ENCODE measurements at regions not wholly inside any gene's neighbourhood (a gene's known extent, or its start where the extent isn't known, plus 50 kb on each side); places are given as distances from the start of the nearest gene placed in this dataset.

DNA sequence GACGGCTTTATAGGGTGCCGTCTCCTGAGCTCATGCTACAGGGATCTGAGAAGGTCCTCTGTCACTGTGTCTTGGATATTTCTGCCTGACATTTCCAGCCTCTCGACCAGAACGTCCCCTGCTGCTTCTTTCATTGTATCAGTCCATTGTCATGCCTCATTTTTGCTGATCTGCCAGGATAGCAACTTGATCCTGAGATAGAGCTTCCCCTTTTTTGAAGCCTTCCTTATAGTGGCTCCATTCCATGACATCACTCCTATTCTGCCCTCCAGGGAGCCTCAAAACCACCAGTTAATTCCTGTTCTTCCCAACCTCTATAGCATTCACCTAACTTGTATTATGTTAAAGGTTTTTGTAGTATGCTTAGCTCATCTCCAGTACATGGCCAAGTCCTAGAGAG, 431.8 kb upstream of the NOX3 start:
- no peak for DNase-seq
- peaks cover 0 to 4% (median 0%) of the 10 kb centered on the region in 5 donors for H3K27me3 Mint-ChIP-seq
- peaks cover 0 to 24% (median 11%) of the 10 kb centered on the region in 7 donors for H3K4me1 Mint-ChIP-seq
- Histone ChIP-seq H3K4me3 (ENCODE audit: low read length) (no peak overlapping the region), H3K9me3 (ENCODE audit: control insufficient read depth in 2 of 3, low read length in 3 of 3) (no peaks in the 10 kb centered on the region), H3K4me1 (ENCODE audit: control insufficient read depth in 2 of 2, insufficient read depth in 2 of 2, low read length in 2 of 2) (peaks cover 0 to 10% of the 10 kb centered on the region in 2 donors), H3K36me3 (ENCODE audit: control insufficient read depth in 2 of 3, insufficient read depth in 3 of 3, low read length in 3 of 3) (no peaks in the 10 kb centered on the region), H3K27me3 (ENCODE audit: control insufficient read depth in 2 of 2, insufficient read depth in 2 of 2, low read length in 2 of 2) (no peaks in the 10 kb centered on the region), H3K27ac (ENCODE audit: low read depth, low read length) (no peak overlapping the region)
- peak overlapping the region in 2 of 9 donors; percentile 32 to 46 for H3K27ac Mint-ChIP-seq
- peaks cover 0 to 11% (median 0%) of the 10 kb centered on the region in 11 donors for H3K9me3 Mint-ChIP-seq
- CTCF ChIA-PET = no interaction called here
- H3K36me3 Mint-ChIP-seq = peaks cover 0 to 8% (median 0%) of the 10 kb centered on the region in 5 donors
- no peak for ATAC-seq
- POLR2A ChIA-PET = no interaction called here
- intact Hi-C loops (cut with micrococcal nuclease) = no loop called here
- no peak overlapping the region for H3K4me3 Mint-ChIP-seq

DNA sequence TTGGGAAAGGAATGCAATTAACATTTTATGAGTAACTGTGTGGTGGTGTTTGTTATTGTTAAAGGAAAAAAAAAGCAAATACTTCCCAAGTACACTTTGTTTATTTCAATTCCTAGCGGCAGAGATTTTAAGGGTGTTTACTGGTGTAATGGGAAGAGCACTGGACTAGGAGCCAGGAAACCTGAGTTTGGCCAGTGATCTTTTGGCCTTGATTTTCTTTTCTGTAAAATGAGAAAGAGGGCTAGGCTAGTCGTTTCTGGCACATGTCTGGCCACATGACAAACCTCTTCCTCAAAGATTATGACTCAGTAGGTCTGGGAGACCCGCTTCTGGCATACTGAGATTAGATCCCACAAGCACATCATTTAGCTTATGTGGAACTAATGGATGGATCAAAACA, 428.1 kb upstream of the NOX3 start:
- intact Hi-C loops (cut with micrococcal nuclease) = no loop called here
- ChIA-PET POLR2A (interaction anchor here (0.6 kb wide), 1 partner anchor 992 kb away, joined by 3 read pairs; no protein-coding TSS in a partner anchor), CTCF (no interaction called here)
- Mint-ChIP-seq H3K27me3 (peaks cover 0 to 4% (median 0%) of the 10 kb centered on the region in 5 donors), H3K27ac (peak overlapping the region in 3 of 9 donors; percentile 51 to 97 (median 83)), H3K9me3 (peaks cover 0 to 3% (median 0%) of the 10 kb centered on the region in 11 donors), H3K4me3 (no peak overlapping the region), H3K4me1 (peaks cover 5 to 39% (median 28%) of the 10 kb centered on the region in 7 donors), H3K36me3 (peaks cover 0 to 4% (median 0%) of the 10 kb centered on the region in 5 donors)
- ATAC-seq (no peak), DNase-seq (no peak)
- Histone ChIP-seq H3K27me3 (ENCODE audit: control insufficient read depth in 2 of 2, insufficient read depth in 2 of 2, low read length in 2 of 2) (no peaks in the 10 kb centered on the region), H3K4me3 (ENCODE audit: low read length) (no peak overlapping the region), H3K27ac (ENCODE audit: low read depth, low read length) (no peak overlapping the region), H3K9me3 (ENCODE audit: control insufficient read depth in 2 of 3, low read length in 3 of 3) (no peaks in the 10 kb centered on the region), H3K36me3 (ENCODE audit: control insufficient read depth in 2 of 3, insufficient read depth in 3 of 3, low read length in 3 of 3) (no peaks in the 10 kb centered on the region), H3K4me1 (ENCODE audit: control insufficient read depth in 2 of 2, insufficient read depth in 2 of 2, low read length in 2 of 2) (peaks cover 0 to 18% of the 10 kb centered on the region in 2 donors)

DNA sequence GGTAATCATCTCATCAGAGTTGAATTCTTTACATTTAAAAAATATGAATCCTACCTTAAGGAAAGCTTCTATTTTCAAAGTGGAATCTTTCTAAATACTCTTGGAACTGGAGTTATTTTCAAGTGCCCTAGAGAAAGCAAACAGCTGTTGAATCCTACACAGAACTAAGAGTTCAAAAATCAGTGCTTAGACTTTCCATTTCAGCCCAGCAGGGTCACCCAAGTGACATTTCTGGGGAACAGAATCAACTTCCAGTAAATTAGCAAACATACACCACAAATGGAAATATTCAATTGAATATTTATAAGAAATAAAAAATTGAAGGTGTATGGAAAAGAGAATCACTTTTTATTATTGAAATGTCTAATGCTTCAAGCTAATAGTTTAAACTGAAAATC, 427.7 kb upstream of the NOX3 start:
- Mint-ChIP-seq H3K27ac (peak overlapping the region in 6 of 9 donors; percentile 77 to 97 (median 84)), H3K4me3 (no peak overlapping the region), H3K9me3 (peaks cover 0 to 3% (median 0%) of the 10 kb centered on the region in 11 donors), H3K36me3 (peaks cover 0 to 4% (median 0%) of the 10 kb centered on the region in 5 donors), H3K4me1 (peaks cover 5 to 39% (median 28%) of the 10 kb centered on the region in 7 donors), H3K27me3 (peaks cover 0 to 4% (median 0%) of the 10 kb centered on the region in 5 donors)
- no peak for DNase-seq
- intact Hi-C loops (cut with micrococcal nuclease) = no loop called here
- H3K27me3 ChIP-seq (ENCODE audit: control insufficient read depth in 2 of 2, insufficient read depth in 2 of 2, low read length in 2 of 2) = no peaks in the 10 kb centered on the region
- no peak overlapping the region for H3K4me3 ChIP-seq (ENCODE audit: low read length)
- ChIA-PET CTCF (no interaction called here), POLR2A (interaction anchor here (0.6 kb wide), 1 partner anchor 992 kb away, joined by 3 read pairs; no protein-coding TSS in a partner anchor)
- H3K4me1 ChIP-seq (ENCODE audit: control insufficient read depth in 2 of 2, insufficient read depth in 2 of 2, low read length in 2 of 2) = peaks cover 0 to 18% of the 10 kb centered on the region in 2 donors
- H3K36me3 ChIP-seq (ENCODE audit: control insufficient read depth in 2 of 3, insufficient read depth in 3 of 3, low read length in 3 of 3) = no peaks in the 10 kb centered on the region
- ATAC-seq = no peak
- H3K9me3 ChIP-seq (ENCODE audit: control insufficient read depth in 2 of 3, low read length in 3 of 3) = no peaks in the 10 kb centered on the region
- peak overlapping the region; percentile 47 for H3K27ac ChIP-seq (ENCODE audit: low read depth, low read length)

DNA sequence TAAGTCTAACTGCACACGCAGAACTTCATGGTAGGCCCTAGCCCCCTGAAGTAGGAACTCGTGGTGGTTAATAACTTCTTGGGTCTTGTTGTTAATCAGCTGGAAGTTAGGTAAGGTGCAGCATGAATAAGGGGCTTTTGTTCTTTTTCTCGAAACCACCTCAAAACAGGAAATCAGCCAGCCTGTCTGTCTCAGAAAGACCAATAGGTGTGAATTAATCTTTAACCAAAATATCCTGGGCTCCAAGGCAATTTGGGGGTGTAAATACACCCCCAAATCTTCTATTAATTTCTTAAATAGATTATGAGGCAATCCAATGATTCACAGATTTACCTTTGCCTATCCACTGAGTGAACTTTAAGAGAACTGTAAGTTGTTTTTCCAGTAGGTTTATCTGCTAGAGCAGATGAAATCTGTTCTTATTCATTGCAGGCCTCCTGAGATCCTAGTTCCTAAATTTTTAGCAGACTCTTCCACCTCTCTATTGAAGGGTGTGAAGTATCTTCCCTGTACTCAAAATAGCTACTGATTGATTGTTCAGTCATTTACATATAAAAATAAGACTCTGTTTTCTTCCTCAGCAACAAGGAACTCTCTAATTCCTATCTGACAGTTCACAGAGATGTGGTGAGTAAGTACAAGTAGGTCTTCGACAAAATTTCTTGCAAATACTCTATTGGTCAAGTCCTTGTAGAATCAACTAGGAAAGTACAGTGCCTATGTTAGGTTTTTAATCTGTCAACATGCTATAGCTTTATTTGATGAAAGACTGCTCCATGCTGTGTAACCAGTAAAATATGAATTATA, 427.1 kb upstream of the NOX3 start:
- POLR2A ChIA-PET = no interaction called here
- intact Hi-C loops (cut with micrococcal nuclease) = no loop called here
- H3K27ac Mint-ChIP-seq = peak overlapping the region in 8 of 9 donors; percentile 77 to 97 (median 84)
- peaks cover 0 to 3% (median 0%) of the 10 kb centered on the region in 11 donors for H3K9me3 Mint-ChIP-seq
- Histone ChIP-seq H3K9me3 (ENCODE audit: control insufficient read depth in 2 of 3, low read length in 3 of 3) (no peaks in the 10 kb centered on the region), H3K36me3 (ENCODE audit: control insufficient read depth in 2 of 3, insufficient read depth in 3 of 3, low read length in 3 of 3) (no peaks in the 10 kb centered on the region), H3K27me3 (ENCODE audit: control insufficient read depth in 2 of 2, insufficient read depth in 2 of 2, low read length in 2 of 2) (no peaks in the 10 kb centered on the region), H3K4me1 (ENCODE audit: control insufficient read depth in 2 of 2, insufficient read depth in 2 of 2, low read length in 2 of 2) (peaks cover 0 to 18% of the 10 kb centered on the region in 2 donors), H3K27ac (ENCODE audit: low read depth, low read length) (peak overlapping the region; percentile 47), H3K4me3 (ENCODE audit: low read length) (no peak overlapping the region)
- ATAC-seq = peak; percentile 37
- peak in 3 of 9 donors; percentile 5 to 12 (median 11) for DNase-seq
- CTCF ChIA-PET = no interaction called here
- H3K4me1 Mint-ChIP-seq = peaks cover 5 to 39% (median 28%) of the 10 kb centered on the region in 7 donors
- H3K27me3 Mint-ChIP-seq = no peaks in the 10 kb centered on the region
- H3K4me3 Mint-ChIP-seq = peak overlapping the region in 6 of 10 donors; percentile 25 to 49 (median 40)
- peaks cover 0 to 4% (median 0%) of the 10 kb centered on the region in 5 donors for H3K36me3 Mint-ChIP-seq

DNA sequence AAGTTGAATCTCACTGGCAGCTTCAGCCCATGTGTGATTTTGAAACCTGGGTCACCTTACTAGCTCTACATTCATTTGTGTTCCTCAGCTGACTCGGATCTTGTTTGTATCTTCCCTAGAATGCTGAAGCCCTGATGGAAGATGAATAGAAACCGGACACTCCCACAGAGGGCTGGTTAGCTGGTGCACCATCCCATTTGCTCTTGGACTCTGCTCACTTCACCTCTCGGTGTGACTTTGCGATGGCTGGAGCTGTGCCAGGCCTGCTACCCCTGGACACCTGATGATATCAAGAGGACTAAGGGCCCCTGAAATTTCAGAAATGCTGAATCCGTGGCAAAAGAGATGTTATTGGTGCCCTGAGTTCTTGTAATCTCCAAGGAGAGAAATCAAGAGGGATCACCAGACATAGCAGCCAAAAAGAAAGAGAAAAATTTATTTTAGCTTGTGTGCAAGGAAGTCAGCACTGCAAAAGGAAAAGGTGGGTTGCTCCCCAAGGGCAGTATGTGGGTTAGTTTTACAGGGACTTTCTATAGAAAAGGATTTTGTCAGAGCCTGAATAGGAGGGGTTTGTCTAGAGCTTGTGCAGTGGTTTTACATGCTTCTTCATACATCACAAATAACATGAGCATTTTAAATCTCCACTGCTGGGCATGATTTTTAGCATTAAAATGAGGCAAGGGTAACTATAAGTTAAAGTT, 426.3 kb upstream of the NOX3 start:
- peaks cover 0 to 4% (median 0%) of the 10 kb centered on the region in 5 donors for H3K36me3 Mint-ChIP-seq

DNA sequence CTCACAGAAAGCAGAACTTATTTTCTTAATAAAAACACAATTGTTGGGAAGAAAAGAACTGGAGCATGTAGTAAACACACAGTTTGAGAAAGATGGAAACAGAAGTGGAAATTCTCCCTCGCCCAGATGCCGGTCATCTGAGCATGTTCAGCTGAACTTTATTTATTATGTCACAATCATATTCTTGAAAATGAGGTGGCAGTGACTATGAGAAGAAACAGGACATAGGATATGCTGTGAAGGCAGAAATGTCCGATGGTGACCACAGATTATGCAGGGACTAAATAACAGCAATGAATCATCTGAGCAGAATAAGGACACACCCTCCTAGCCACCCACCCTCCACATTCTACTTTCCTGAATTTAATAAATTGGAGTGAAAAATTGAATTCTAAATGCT, 425.3 kb upstream of the NOX3 start:
- Histone ChIP-seq H3K27ac (ENCODE audit: low read depth, low read length) (no peak overlapping the region), H3K4me3 (ENCODE audit: low read length) (no peak overlapping the region), H3K4me1 (ENCODE audit: control insufficient read depth in 2 of 2, insufficient read depth in 2 of 2, low read length in 2 of 2) (peaks cover 0 to 18% of the 10 kb centered on the region in 2 donors), H3K9me3 (ENCODE audit: control insufficient read depth in 2 of 3, low read length in 3 of 3) (no peaks in the 10 kb centered on the region), H3K36me3 (ENCODE audit: control insufficient read depth in 2 of 3, insufficient read depth in 3 of 3, low read length in 3 of 3) (no peaks in the 10 kb centered on the region), H3K27me3 (ENCODE audit: control insufficient read depth in 2 of 2, insufficient read depth in 2 of 2, low read length in 2 of 2) (no peaks in the 10 kb centered on the region)
- intact Hi-C loops (cut with micrococcal nuclease) = no loop called here
- DNase-seq (no peak), ATAC-seq (peak; percentile 14)
- peak overlapping the region in 2 of 9 donors; percentile 74 to 97 for H3K27ac Mint-ChIP-seq
- ChIA-PET POLR2A (no interaction called here), CTCF (no interaction called here)
- peaks cover 0 to 3% (median 0%) of the 10 kb centered on the region in 11 donors for H3K9me3 Mint-ChIP-seq
- no peaks in the 10 kb centered on the region for H3K27me3 Mint-ChIP-seq
- no peak overlapping the region for H3K4me3 Mint-ChIP-seq
- peaks cover 5 to 39% (median 28%) of the 10 kb centered on the region in 7 donors for H3K4me1 Mint-ChIP-seq
- peaks cover 0 to 4% (median 0%) of the 10 kb centered on the region in 5 donors for H3K36me3 Mint-ChIP-seq

More for the DNA sequence above, 426.3 kb upstream of the NOX3 start:
- H3K27ac Mint-ChIP-seq = peak overlapping the region in 8 of 9 donors; percentile 77 to 97 (median 84)
- ATAC-seq = peak; percentile 27
- Histone ChIP-seq H3K36me3 (ENCODE audit: control insufficient read depth in 2 of 3, insufficient read depth in 3 of 3, low read length in 3 of 3) (no peaks in the 10 kb centered on the region), H3K27me3 (ENCODE audit: control insufficient read depth in 2 of 2, insufficient read depth in 2 of 2, low read length in 2 of 2) (no peaks in the 10 kb centered on the region), H3K4me3 (ENCODE audit: low read length) (no peak overlapping the region), H3K4me1 (ENCODE audit: control insufficient read depth in 2 of 2, insufficient read depth in 2 of 2, low read length in 2 of 2) (peaks cover 0 to 18% of the 10 kb centered on the region in 2 donors), H3K27ac (ENCODE audit: low read depth, low read length) (peak overlapping the region; percentile 47), H3K9me3 (ENCODE audit: control insufficient read depth in 2 of 3, low read length in 3 of 3) (no peaks in the 10 kb centered on the region)
- intact Hi-C loops (cut with micrococcal nuclease) = no loop called here
- DNase-seq = no peak
- no peaks in the 10 kb centered on the region for H3K27me3 Mint-ChIP-seq
- peaks cover 5 to 39% (median 28%) of the 10 kb centered on the region in 7 donors for H3K4me1 Mint-ChIP-seq
- peak overlapping the region in 7 of 10 donors; percentile 5 to 49 (median 29) for H3K4me3 Mint-ChIP-seq
- peaks cover 0 to 3% (median 0%) of the 10 kb centered on the region in 11 donors for H3K9me3 Mint-ChIP-seq
- ChIA-PET CTCF (no interaction called here), POLR2A (no interaction called here)

Data from naive thymus-derived CD4-positive, alpha-beta T cell (primary cell).